Heart right ventricle (tissue), 16 donors: ENCODE measurements at regions not wholly inside any gene's neighbourhood (a gene's known extent, or its start where the extent isn't known, plus 50 kb on each side); places are given as distances from the start of the nearest gene placed in this dataset.
"Not testable (repeated sequence)": the region's sequence is repeated elsewhere in the genome, so short reads cannot be mapped to it uniquely, and the experiment has no call there.

Experiments
- ATAC-seq, 8 donors: fragments of 200-7000 bp; cut with Tn5 transposase; one replicate each; pipeline ENCODE4 v1.9.1; 2020; ENCODE audit warnings: mild to moderate bottlenecking in 8 of 8, moderate library complexity in 8 of 8, moderate number of reproducible peaks in 1 of 8
- DNase-seq, 2 donors: peaks; one replicate each; pipeline ENCODE4 v3.0.0-alpha.2; 2020
- H3K27ac ChIP-seq, 10 donors: fragments of 200-600 bp; sonication (generic) in 2 of 10; one replicate each; pipeline versions ENCODE4 v1.5.0 to v1.8.0; 2020 to 2022; ENCODE audit warnings: mild to moderate bottlenecking in 3 of 10
- H3K27me3 ChIP-seq, 7 donors: fragments of 200-600 bp; one replicate each; pipeline ENCODE4 v1.8.0; 2021 to 2022; ENCODE audit warnings: mild to moderate bottlenecking in 2 of 7
- H3K36me3 ChIP-seq, 9 donors: fragments of 200-600 bp; sonication (generic) in 1 of 9; one replicate each; pipeline versions ENCODE4 v1.5.0 to v1.8.0; 2020 to 2022; ENCODE audit warnings: mild to moderate bottlenecking in 2 of 9
- H3K4me1 ChIP-seq, 9 donors: fragments of 200-600 bp; sonication (generic) in 1 of 9; one replicate each; pipeline versions ENCODE4 v1.5.0 to v1.8.0; 2020 to 2022; ENCODE audit warnings: mild to moderate bottlenecking in 4 of 9
- H3K4me3 ChIP-seq, 10 donors: fragments of 200-600 bp; sonication (generic) in 2 of 10; one replicate each; pipeline versions ENCODE4 v1.5.0 to v1.8.0; 2020 to 2022; ENCODE audit warnings: mild to moderate bottlenecking in 7 of 10, moderate library complexity in 2 of 10
- H3K9me3 ChIP-seq, 11 donors: fragments of 200-600 bp in 10 of 11; sonication (generic) in 2 of 11; one replicate each; pipeline versions ENCODE4 v1.5.0 to v1.8.0; 2013 to 2022; ENCODE audit warnings: mild to moderate bottlenecking in 2 of 11, control low read depth in 1 of 11, moderate library complexity in 1 of 11
- CTCF ChIP-seq, 9 donors: fragments of 200-600 bp; sonication (generic) in 2 of 9; IDR thresholded peaks; one replicate each; pipeline versions ENCODE4 v1.5.0 to v1.8.0; 2021 to 2022; ENCODE audit warnings: antibody characterized with exemption in 9 of 9, mild to moderate bottlenecking in 5 of 9, moderate library complexity in 1 of 9
- WGBS, 2 donors: extraction: QIAGEN DNeasy Blood & Tissue Kit; methylation state at CpG; one replicate each; pipeline ENCODE4 v1.1.7; 2013; ENCODE audit warnings: inconsistent platforms in 1 of 2; 5-methylcytosine and 5-hydroxymethylcytosine counted together
- intact Hi-C, 10 donors: fragments of 100-400 bp; cut with DNase I; formaldehyde crosslinking; loops; one replicate each; pipeline versions ENCODE4 v1.11.1 to v1.14.2; 2022
- donor health status: Arrhythmogenic right ventricular cardiomyopathy.
- donor health status: ischemic (EF 13 %, LVEDD 7.1; RV severe dilation, severe dysfunction).
- donor health status: healthy with polysubstance abuse.
- donor health status: DM: no; HTN: yes; CAD: no.
- donor health status: DM: no; HTN: no; CAD: no.
- donor health status: ischemic (EF 25% LVEDD 6.9; RV normal size, moderate dysfunction).
- donor health status: ischemic (EF 25% LVEDD 5.7; RV mildly dilated, moderate dysfunction).
- donor health status: healthy.
- donor health status: DM: yes; HTN: yes; CAD: no.
- donor health status: Ischemic cardiomyopathy.
- donor health status: ischemic (EF 35%, LVEDD 5.7; RV mildly dilated, moderate dysfunction).
- donor health status: nonischemic (EF 11% LVEDD 7.7; RV severe dilation, severe dysfunction).
- donor health status: DM: yes; HTN: yes; CAD: no.
- donor health status: PGD.
- donor health status: ischemic (EF 29% LVEDD 5.4; RV normal size, mild dysfunction).
- donor health status: nonischemic (EF 23%, LVEDD 6.1; RV moderate dilation, normal function).

DNA sequence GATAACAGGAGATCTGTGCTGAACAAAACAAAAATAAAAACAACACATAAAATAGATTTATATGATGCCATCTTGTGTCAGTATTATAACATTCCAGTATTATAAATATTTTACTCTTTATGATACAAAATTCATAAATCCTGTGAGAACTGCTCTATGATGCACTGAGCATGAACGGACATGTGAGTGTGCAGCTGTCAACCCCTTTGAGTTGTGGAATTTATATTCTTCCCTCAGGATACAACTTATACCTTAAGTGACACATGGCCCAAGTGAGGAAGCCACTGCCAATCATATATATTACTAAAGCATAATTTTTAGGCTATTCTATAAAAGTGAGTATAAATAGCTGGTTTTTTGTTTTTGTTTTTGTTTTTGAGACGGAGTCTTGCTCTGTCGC, 116.0 kb upstream of the OR13F1 start:
- Histone ChIP-seq H3K27me3 (peaks cover 0 to 7% (median 0%) of the 10 kb centered on the region in 7 donors), H3K4me3 (no peak overlapping the region), H3K4me1 (peaks cover 0 to 9% (median 0%) of the 10 kb centered on the region in 9 donors), H3K36me3 (no peaks in the 10 kb centered on the region), H3K9me3 (no peaks in the 10 kb centered on the region), H3K27ac (no peak overlapping the region)
- no peak for ATAC-seq
- WGBS, 2 donors, result 82 to 85% methylated on average over 3 of the region's 3 CpGs
- intact Hi-C loops, result loop anchor here in 5 of 10 donors (5.0 to 10.0 kb wide), 5 partner anchors 211 to 993 kb away; no protein-coding TSS in a partner anchor
- no peak for DNase-seq
- no peak for TF ChIP-seq CTCF (IDR thresholded peaks at IDR 0.05)

DNA sequence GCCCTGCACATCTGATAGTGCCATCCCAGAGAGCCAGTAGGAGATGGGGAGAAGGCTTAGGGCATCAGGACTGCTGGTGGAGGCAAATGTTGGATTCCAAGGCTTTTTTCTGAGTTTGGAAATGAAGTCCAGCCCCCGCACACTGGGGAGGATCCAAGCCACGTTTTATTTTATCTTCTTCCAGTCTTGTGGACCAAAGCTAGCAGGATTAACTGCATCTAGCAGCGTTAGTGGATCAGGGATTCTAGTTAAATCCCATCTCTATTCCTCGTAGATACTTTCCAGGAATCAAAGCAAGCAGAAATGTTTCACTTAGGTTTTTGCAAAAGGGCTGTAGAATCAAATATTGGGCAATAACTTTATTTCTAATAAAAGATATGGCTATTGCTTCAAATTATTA, 114.7 kb upstream of the OR13F1 start:
- H3K36me3 ChIP-seq, result no peaks in the 10 kb centered on the region
- ATAC-seq, result no peak
- 74 to 77% methylated on average over 4 of the region's 4 CpGs for WGBS, 2 donors
- no peaks in the 10 kb centered on the region for H3K9me3 ChIP-seq
- no peak overlapping the region for H3K27ac ChIP-seq
- peaks cover 0 to 9% (median 0%) of the 10 kb centered on the region in 9 donors for H3K4me1 ChIP-seq
- peaks cover 0 to 7% (median 0%) of the 10 kb centered on the region in 7 donors for H3K27me3 ChIP-seq
- no peak for DNase-seq
- intact Hi-C loops, result loop anchor here in 5 of 10 donors (5.0 to 10.0 kb wide), 5 partner anchors 212 to 995 kb away; no protein-coding TSS in a partner anchor
- no peak for TF ChIP-seq CTCF (IDR thresholded peaks at IDR 0.05)
- no peak overlapping the region for H3K4me3 ChIP-seq

- H3K27me3 ChIP-seq, DNase-seq, H3K4me3 ChIP-seq, intact Hi-C loops, H3K4me1 ChIP-seq, H3K36me3 ChIP-seq, ATAC-seq, H3K9me3 ChIP-seq, H3K27ac ChIP-seq: not testable (repeated sequence)
- WGBS, 2 donors, result 43 to 49% methylated on average over 10 of the region's 10 CpGs
These were observed 109.2 kb upstream of the OR13F1 start for GRCh38 chr9:104394901-104395300.

GRCh38 chr9:104412238-104412637, 91.8 kb upstream of the OR13F1 start:
- intact Hi-C loops, result no loop called here
- Histone ChIP-seq H3K4me1 (no peaks in the 10 kb centered on the region), H3K27me3 (no peaks in the 10 kb centered on the region), H3K4me3 (no peak overlapping the region), H3K36me3 (no peaks in the 10 kb centered on the region), H3K9me3 (peaks cover 0 to 37% (median 7%) of the 10 kb centered on the region in 11 donors), H3K27ac (no peak overlapping the region)
- no peak for ATAC-seq
- no peak for DNase-seq
- no peak for TF ChIP-seq CTCF (IDR thresholded peaks at IDR 0.05)

- H3K9me3 ChIP-seq, result peaks cover 0 to 33% (median 7%) of the 10 kb centered on the region in 11 donors
- no peak for TF ChIP-seq CTCF (IDR thresholded peaks at IDR 0.05)
- H3K4me1 ChIP-seq, result no peaks in the 10 kb centered on the region
- intact Hi-C loops, result no loop called here
- H3K27me3 ChIP-seq, result no peaks in the 10 kb centered on the region
- H3K4me3 ChIP-seq, result no peak overlapping the region
- H3K36me3 ChIP-seq, result no peaks in the 10 kb centered on the region
- DNase-seq (no peak), ATAC-seq (no peak)
- H3K27ac ChIP-seq, result no peak overlapping the region
These were observed 87.6 kb upstream of the OR13F1 start for GRCh38 chr9:104416470-104416869.
